ENCODE measurements at regions not wholly inside any gene's neighbourhood (a gene's known extent, or its start where the extent isn't known, plus 50 kb on each side); places are given as distances from the start of the nearest gene placed in this dataset.
"Not testable (repeated sequence)": the region's sequence is repeated elsewhere in the genome, so short reads cannot be mapped to it uniquely, and the experiment has no call there.

DNA sequence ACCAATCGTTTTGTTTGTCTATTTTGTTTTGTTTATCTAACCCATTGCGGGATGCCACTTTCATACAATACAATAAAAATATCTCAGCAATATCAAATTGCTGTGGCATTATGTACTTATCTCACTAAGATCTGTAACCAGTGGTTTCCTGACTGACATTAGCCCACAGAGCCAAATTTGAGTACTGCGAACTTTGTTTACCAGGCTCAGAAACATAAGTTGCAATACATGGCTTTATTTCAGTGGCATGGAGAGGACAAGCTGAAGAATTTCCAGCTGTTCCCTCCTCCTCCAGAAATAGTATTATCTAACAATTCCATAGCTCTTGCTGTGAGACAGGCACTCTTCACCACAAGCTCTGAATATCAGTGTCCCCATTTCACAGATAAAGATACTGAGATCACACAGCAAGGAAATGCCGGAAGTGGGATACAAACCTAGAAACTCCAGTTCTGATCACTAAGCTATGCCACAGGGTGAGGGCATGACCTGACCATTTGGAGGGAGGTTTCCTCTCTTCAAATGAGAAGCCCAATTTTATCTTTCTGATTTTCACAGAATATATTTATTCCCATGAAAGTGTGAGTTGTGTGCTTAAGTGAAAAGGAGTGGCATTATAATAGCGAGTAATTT is 469.9 kb upstream of the CBLB start:
- Histone ChIP-seq H3K27me3 (ENCODE audit: control insufficient read depth, insufficient read depth, low read length) (no peaks in the 10 kb centered on the region), H3K36me3 (replicated peaks; ENCODE audit: control insufficient read depth, insufficient read depth, low read length) (no peaks in the 10 kb centered on the region), H3K4me3 (ENCODE audit: insufficient read depth, low read depth, low read length) (no peak overlapping the region)
- DNase-seq, result no peak

DNA sequence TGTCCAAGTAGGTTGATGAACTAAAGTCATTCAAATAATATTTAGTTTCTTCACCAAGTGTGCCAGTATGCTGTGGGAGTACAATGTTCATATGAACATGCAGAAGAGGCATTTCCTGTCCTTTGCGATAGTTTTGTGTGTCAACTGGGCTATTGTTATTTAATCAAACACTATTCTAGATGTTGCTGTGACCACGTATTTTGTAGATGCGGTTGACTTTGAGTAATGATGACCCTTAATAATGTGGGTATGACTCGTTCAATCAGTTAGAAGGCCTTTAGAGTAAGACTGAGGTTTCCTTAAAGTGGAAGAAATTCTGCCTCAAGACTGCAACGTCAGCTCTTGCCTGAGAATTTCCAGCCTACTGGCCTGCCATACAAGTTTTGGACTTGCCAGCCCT is 470.7 kb upstream of the CBLB start:
- no peak overlapping the region for H3K4me3 ChIP-seq (ENCODE audit: insufficient read depth, low read depth, low read length)
- H3K27me3 ChIP-seq (ENCODE audit: control insufficient read depth, insufficient read depth, low read length), result no peaks in the 10 kb centered on the region
- H3K36me3 ChIP-seq (replicated peaks; ENCODE audit: control insufficient read depth, insufficient read depth, low read length), result no peaks in the 10 kb centered on the region
- DNase-seq, result no peak

DNA sequence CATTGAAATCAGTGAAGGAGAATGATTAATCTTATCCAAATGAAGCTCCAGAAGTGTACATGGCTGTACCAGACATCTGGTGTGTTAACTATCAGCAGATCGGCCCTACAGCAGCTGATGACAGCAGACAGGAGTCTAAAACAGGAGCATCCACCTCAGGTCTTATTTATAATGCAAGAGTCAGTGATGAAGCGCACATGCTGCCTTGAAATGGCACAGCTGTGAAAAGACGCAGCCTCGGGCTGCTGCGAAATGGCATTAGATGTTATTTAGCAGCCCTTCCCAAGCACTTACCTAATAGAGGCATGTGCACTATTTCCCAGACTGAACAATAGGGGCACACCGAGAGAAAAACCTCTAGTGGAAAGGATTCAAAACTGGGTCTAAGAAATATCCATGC is 472.3 kb upstream of the CBLB start:
- DNase-seq, result no peak
- Histone ChIP-seq H3K4me3 (ENCODE audit: insufficient read depth, low read depth, low read length) (no peak overlapping the region), H3K27me3 (ENCODE audit: control insufficient read depth, insufficient read depth, low read length) (no peaks in the 10 kb centered on the region), H3K36me3 (replicated peaks; ENCODE audit: control insufficient read depth, insufficient read depth, low read length) (no peaks in the 10 kb centered on the region)

DNA sequence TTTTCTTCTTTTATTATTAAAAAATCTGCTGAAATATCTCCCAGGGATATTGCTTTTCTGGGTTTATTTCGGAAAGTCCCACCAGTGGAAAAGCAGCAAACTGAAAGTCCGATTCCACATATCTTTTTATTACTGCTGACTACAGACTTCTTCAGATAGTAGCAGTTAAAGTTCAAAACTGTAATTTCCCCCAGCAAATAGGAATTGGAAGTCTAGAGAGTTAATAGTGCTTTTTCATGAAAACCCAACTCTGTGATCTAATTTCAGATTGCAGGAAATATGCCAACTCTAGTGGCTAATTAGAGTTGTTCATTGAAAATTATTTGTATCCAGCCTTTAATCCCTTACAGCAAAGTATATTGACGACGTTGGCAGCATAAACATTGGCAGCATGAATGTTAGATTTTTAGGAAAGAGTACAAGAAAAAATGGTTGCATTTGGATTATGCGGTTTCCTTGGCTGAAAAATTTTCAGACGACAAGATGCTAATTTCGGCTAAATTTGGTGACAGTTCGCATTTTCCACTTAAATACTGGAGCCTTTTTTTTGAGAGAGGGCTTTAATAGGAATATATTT is 472.9 kb upstream of the CBLB start:
- Histone ChIP-seq H3K27me3 (ENCODE audit: control insufficient read depth, insufficient read depth, low read length) (no peaks in the 10 kb centered on the region), H3K4me3 (ENCODE audit: insufficient read depth, low read depth, low read length) (no peak overlapping the region), H3K36me3 (replicated peaks; ENCODE audit: control insufficient read depth, insufficient read depth, low read length) (no peaks in the 10 kb centered on the region)
- DNase-seq, result no peak

DNA sequence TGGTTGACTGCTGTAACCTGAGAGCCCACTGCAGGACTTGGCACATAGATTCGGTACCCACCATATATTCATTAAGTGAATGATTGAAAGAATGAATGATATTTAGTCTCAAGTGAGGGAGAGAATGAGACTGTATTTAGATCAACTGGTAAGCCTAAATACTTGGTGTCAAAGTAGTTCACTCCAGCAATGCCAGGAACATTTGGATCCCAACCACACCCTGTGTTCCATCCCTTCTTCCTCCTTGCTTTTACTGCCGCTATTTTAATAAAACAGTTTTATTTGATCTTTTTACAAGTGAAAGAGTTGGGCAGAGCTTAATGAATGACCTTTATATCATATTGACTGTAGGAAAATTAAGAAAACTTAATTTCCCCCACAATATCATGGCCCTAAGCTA is 473.6 kb upstream of the CBLB start:
- H3K27me3 ChIP-seq (ENCODE audit: control insufficient read depth, insufficient read depth, low read length), result no peaks in the 10 kb centered on the region
- no peak for DNase-seq
- no peak overlapping the region for H3K4me3 ChIP-seq (ENCODE audit: insufficient read depth, low read depth, low read length)
- no peaks in the 10 kb centered on the region for H3K36me3 ChIP-seq (replicated peaks; ENCODE audit: control insufficient read depth, insufficient read depth, low read length)

DNA sequence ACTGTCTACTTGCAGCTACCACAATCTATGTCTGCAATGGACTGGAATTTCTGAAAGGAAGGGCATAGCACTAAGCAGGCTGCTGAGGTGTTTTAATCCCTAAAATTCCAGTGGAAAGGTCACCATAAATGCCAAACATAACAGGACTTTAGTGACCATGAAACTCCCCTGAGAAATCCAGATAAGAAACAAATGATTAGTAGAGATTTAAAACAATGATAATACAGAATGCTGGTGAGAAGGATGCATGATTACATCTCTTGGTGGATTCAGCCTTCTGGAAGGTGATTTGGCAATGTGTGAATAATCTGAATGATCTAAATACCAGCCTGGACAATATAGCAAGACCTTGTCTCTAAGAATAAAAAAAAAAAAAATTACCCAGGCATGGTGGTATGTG is 475.0 kb upstream of the CBLB start:
- no peak for DNase-seq
- H3K27me3 ChIP-seq (ENCODE audit: control insufficient read depth, insufficient read depth, low read length), result no peaks in the 10 kb centered on the region
- no peak overlapping the region for H3K4me3 ChIP-seq (ENCODE audit: insufficient read depth, low read depth, low read length)
- H3K36me3 ChIP-seq (replicated peaks; ENCODE audit: control insufficient read depth, insufficient read depth, low read length), result no peaks in the 10 kb centered on the region

DNA sequence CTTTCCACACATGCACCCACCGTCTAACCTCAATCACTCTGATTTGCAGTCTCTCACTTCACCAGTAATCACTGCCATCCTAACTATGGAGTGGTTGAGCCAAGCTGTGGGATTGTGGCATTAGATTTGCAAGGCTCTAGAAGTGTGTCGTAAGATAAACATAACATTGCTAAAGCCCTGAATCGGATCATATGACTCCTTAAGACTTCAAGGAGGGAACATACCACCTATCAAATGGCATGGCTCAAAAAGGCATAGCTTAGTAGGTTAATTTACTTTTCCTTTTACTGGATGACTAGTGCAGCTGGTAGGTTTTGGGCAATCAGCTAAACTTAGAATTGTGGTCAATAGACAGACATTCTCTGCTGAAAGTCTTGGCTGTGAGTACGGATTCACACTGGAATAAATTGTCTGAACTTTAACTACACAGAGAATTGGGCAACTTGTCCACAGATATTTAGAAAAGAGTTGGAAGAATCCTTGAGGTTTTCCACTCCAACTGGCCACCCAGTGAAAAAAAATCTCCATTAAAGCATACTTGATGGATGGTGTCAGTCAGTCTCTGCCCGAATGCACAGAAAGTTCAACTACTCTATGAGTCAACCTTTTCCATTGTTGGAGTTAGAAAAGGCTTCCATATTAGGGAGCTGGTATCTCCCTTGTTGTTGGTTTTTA is 476.7 kb upstream of the CBLB start:
- Histone ChIP-seq H3K27me3 (ENCODE audit: control insufficient read depth, insufficient read depth, low read length) (no peaks in the 10 kb centered on the region), H3K36me3 (replicated peaks; ENCODE audit: control insufficient read depth, insufficient read depth, low read length) (no peaks in the 10 kb centered on the region), H3K4me3 (ENCODE audit: insufficient read depth, low read depth, low read length) (no peak overlapping the region)
- DNase-seq, result no peak

DNA sequence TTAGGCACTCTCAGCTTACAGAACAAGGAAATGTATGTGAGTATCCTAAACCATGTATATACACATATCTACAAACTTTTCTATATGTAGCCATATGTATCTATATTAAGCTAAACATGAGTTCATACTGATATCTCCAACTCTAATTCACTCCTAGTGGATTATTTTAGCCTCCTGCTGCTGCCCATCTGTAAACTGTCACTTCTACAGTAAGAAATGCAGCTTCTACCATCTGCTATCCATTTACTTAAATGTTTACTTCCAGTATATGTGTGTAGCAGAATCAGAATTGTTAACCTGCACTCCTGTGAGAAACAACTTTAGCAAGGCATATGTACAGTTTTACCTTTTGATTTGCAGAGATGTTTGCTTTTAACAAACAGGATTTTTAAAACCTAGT is 478.5 kb upstream of the CBLB start:
- H3K27me3 ChIP-seq (ENCODE audit: control insufficient read depth, insufficient read depth, low read length), result no peaks in the 10 kb centered on the region
- H3K36me3 ChIP-seq (replicated peaks; ENCODE audit: control insufficient read depth, insufficient read depth, low read length), result no peaks in the 10 kb centered on the region
- H3K4me3 ChIP-seq (ENCODE audit: insufficient read depth, low read depth, low read length), result no peak overlapping the region
- no peak for DNase-seq

DNA sequence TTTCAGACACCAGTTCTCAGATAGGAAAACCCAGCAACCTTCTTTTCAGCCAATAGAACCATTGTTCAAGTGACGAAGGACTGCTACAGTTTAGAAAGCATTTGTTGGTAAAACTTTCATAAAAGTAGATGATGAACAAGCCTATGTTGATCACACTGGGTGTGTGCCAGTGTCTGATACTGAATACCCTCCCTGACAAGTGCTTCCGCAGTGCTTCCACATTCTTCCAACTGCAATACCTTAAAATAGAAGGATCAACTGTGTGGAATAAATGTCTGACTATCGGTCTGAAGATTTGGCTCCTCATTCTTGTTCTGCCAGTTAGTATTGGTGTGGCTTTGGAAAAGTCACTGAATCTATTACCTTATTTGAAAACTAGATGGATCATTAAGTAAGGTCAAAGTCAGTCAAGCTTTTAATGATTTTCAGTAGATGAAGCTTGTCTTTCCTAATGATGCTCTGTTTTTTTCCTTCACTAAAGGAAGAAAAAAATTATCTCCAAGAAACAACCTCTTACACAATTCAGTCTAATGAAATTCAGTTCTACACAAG is 479.4 kb upstream of the CBLB start:
- no peak for DNase-seq
- Histone ChIP-seq H3K4me3 (ENCODE audit: insufficient read depth, low read depth, low read length) (no peak overlapping the region), H3K27me3 (ENCODE audit: control insufficient read depth, insufficient read depth, low read length) (no peaks in the 10 kb centered on the region), H3K36me3 (replicated peaks; ENCODE audit: control insufficient read depth, insufficient read depth, low read length) (no peaks in the 10 kb centered on the region)

DNA sequence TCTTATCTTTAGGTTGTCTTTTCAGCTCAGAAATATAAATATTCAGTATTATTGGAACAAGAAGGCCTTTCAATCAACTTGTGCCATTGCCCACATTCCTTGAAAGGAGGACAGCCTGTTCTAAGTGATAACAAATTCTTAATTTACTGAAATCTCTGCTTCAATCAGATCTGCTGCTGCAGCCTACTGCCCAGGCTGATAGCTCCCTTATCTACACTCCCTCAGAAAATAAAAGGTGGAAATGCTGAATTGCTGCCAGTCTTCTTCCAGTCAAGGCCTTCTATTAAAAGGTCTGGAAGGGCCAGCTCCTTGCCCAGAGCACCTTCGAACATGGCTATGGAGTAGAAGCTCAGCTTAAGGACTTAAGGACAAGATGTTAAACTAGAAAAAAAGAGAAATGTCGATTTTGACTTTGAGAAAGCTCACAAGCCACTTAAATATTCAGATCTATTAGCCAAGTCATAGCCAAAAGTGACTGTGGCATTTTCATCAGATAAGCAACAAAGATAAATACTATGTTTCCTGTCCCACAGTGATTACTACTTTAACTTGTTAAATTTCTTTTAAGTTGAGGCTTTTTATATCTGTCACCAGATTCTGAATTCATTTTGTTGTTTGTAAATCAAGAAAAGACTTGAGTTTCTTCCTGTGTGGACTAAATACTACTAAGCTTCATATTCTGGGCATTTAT is 480.5 kb upstream of the CBLB start:
- no peaks in the 10 kb centered on the region for H3K36me3 ChIP-seq (replicated peaks; ENCODE audit: control insufficient read depth, insufficient read depth, low read length)
- H3K4me3 ChIP-seq (ENCODE audit: insufficient read depth, low read depth, low read length), result no peak overlapping the region
- DNase-seq, result no peak
- no peaks in the 10 kb centered on the region for H3K27me3 ChIP-seq (ENCODE audit: control insufficient read depth, insufficient read depth, low read length)

DNA sequence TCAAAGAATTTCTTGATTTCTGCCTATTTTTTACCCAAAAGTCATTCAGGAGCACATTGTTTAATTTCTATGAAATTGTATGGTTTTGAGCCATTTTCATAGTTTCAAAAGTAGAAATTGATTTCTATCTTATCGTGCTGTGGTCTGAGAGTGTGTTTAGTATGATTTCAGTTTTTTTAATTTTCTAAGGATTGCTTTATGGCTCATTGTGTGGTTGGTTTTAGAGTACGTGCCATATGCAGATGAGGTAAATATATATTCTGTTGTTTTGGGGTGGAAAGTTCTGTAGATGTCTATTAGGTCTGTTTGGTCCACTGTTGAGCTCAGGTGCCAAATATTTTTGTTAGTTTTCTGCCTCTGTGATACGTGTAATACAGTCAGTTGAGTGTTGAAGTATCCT is 487.1 kb upstream of the CBLB start:
- Histone ChIP-seq H3K36me3 (replicated peaks; ENCODE audit: control insufficient read depth, insufficient read depth, low read length) (no peaks in the 10 kb centered on the region), H3K4me3 (ENCODE audit: insufficient read depth, low read depth, low read length) (no peak overlapping the region), H3K27me3 (ENCODE audit: control insufficient read depth, insufficient read depth, low read length) (no peaks in the 10 kb centered on the region)
- DNase-seq, result no peak

DNA sequence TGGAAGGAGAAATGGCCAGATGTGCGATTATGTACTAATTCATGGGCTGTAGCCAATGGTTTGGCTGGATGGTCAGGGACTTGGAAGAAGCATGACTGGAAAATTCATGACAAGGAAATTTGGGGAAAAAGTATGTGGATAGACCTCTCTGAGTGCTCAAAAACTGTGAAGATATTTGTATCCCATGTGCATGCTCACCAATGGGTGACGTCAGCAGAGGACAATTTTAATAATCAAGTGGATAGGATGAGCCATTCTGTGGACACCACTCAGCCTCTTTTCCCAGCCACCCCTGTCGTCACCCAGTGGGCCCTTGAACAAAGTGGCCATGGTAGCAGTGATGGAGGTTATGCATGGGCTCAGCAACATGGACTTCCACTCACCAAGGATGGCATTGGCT is 490.9 kb upstream of the CBLB start:
- Histone ChIP-seq H3K36me3 (replicated peaks; ENCODE audit: control insufficient read depth, insufficient read depth, low read length) (no peaks in the 10 kb centered on the region), H3K4me3 (ENCODE audit: insufficient read depth, low read depth, low read length) (no peak overlapping the region), H3K27me3 (ENCODE audit: control insufficient read depth, insufficient read depth, low read length) (no peaks in the 10 kb centered on the region)
- DNase-seq, result no peak

DNA sequence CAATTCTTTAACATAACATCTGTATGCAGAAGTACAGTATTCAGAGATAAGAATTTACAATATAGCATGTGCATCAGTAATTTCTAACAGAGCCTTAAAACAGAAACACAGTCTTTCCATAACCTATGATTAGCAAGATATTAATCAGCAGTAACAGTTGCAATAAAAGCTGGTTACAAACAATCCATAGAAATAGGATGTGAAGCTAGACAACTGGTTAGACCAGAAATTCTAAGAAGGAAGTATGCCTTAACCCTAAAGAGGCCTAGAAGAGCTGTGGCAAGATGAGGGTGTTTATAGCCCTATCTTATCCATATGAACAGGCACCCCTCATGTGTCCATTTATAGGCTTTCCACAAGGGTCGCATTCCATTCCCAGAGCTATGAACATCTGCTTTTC is 492.1 kb upstream of the CBLB start:
- DNase-seq; H3K4me3 ChIP-seq (ENCODE audit: insufficient read depth, low read depth, low read length); H3K27me3 ChIP-seq (ENCODE audit: control insufficient read depth, insufficient read depth, low read length); H3K36me3 ChIP-seq (replicated peaks; ENCODE audit: control insufficient read depth, insufficient read depth, low read length): not testable (repeated sequence)

DNA sequence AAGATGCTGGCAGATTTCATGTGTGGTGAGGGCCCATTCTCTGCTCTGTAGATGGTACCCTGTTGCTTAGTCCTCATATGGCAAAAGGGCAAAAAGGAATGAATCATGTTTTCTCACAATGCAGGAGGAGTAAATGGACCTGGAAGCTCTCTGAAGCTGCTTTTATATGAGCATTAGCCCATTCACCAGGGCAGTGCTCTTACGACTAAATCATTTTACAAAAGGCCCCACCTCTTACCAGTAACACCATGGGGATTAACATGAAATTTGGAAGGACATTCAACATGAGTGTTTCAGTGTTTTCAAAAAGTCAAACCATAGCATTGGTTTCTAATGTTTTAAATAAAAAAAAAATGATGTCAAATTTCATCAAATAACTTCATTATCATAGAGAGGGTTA is 495.7 kb upstream of the CBLB start:
- no peak for DNase-seq
- H3K27me3 ChIP-seq (ENCODE audit: control insufficient read depth, insufficient read depth, low read length), result no peaks in the 10 kb centered on the region
- H3K36me3 ChIP-seq (replicated peaks; ENCODE audit: control insufficient read depth, insufficient read depth, low read length), result no peaks in the 10 kb centered on the region
- no peak overlapping the region for H3K4me3 ChIP-seq (ENCODE audit: insufficient read depth, low read depth, low read length)
